Neural progenitor cell (in vitro differentiated cells): ENCODE measurements at regions not wholly inside any gene's neighbourhood (a gene's known extent, or its start where the extent isn't known, plus 50 kb on each side); places are given as distances from the start of the nearest gene placed in this dataset.
"Not testable (repeated sequence)": the region's sequence is repeated elsewhere in the genome, so short reads cannot be mapped to it uniquely, and the experiment has no call there.

ENCODE experiments used
- DNase-seq: peaks from one replicate; pipeline ENCODE4 v3.0.0-alpha.2; 2016; ENCODE audit warnings: low spot score
- H2AFZ ChIP-seq: fragments of 200-600 bp; sonication (generic); replicated peaks from 2 replicates; pipeline ENCODE4 v1.6.1; 2016; ENCODE audit warnings: antibody characterized with exemption
- H3F3A ChIP-seq: fragments of 200-600 bp; sonication (generic); 2 replicates; pipeline ENCODE4 v1.6.1; 2016; ENCODE audit warnings: antibody characterized with exemption, low read depth
- H3K27ac ChIP-seq: fragments of 200-600 bp; sonication (generic); 2 replicates; pipeline ENCODE4 v1.5.1; 2016; ENCODE audit warnings: mild to moderate bottlenecking
- H3K27me3 ChIP-seq: fragments of 200-600 bp; sonication (generic); 2 replicates; pipeline ENCODE4 v1.6.1; 2016; ENCODE audit warnings: mild to moderate bottlenecking, moderate library complexity
- H3K36me3 ChIP-seq: fragments of 200-600 bp; sonication (generic); 2 replicates; pipeline ENCODE4 v1.5.1; 2016
- H3K4me1 ChIP-seq: fragments of 200-600 bp; sonication (generic); 2 replicates; pipeline ENCODE4 v1.6.1; 2016; ENCODE audit warnings: mixed run types
- H3K4me2 ChIP-seq: fragments of 200-600 bp; sonication (generic); 2 replicates; pipeline ENCODE4 v1.6.1; 2016
- H3K4me3 ChIP-seq: fragments of 200-600 bp; sonication (generic); 2 replicates; pipeline ENCODE4 v1.5.1; 2016
- H3K79me2 ChIP-seq: fragments of 200-600 bp; sonication (generic); 2 replicates; pipeline ENCODE4 v1.6.1; 2016; ENCODE audit warnings: low read depth
- H3K9ac ChIP-seq: fragments of 200-600 bp; sonication (generic); 2 replicates; pipeline ENCODE4 v1.6.1; 2016
- H3K9me3 ChIP-seq: fragments of 200-600 bp; sonication (generic); 2 replicates; pipeline ENCODE4 v1.5.1; 2016; ENCODE audit warnings: low read depth
- H4K20me1 ChIP-seq: fragments of 200-600 bp; sonication (generic); 2 replicates; pipeline ENCODE4 v1.6.1; 2016; ENCODE audit warnings: low read depth
- H3K27ac Mint-ChIP-seq: 3 replicates; pipeline ENCODE4 v1.8.0; 2021; ENCODE audit warnings: mixed read lengths
- H3K27me3 Mint-ChIP-seq: 2 replicates; pipeline ENCODE4 v1.8.0; 2022; ENCODE audit warnings: low read depth, mild to moderate bottlenecking, inconsistent platforms, moderate library complexity, mixed read lengths; ENCODE audit not compliant: insufficient read depth
- H3K36me3 Mint-ChIP-seq: 3 replicates; pipeline ENCODE4 v1.8.0; 2021; ENCODE audit warnings: mixed read lengths
- H3K4me1 Mint-ChIP-seq: 3 replicates; pipeline ENCODE4 v1.8.0; 2021; ENCODE audit warnings: mixed read lengths
- H3K4me3 Mint-ChIP-seq: 3 replicates; pipeline ENCODE4 v1.8.0; 2021; ENCODE audit warnings: mild to moderate bottlenecking, moderate library complexity, mixed read lengths
- H3K9me3 Mint-ChIP-seq: 3 replicates; pipeline ENCODE4 v1.8.0; 2020; ENCODE audit warnings: mixed read lengths

DNA sequence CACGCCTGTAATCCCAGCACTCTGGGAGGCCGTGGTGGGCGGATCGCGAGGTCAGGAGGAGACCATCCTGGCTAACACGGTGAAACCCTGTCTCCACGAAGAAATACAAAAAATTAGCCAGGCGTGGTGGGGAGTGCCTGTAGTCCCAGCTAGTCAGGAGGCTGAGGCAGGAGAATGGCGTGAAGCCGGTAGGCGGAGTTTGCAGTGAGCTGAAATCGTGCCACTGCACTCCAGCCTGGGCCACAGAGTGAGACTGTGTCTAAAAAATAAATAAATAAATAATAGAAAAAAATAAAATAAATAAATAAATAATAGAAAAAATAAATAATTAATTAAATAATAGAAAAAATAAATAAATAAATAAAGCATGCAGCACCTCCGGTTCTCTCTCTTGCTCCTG is 480.8 kb downstream of the GOLGA6L6 start:
- not testable (repeated sequence) for H4K20me1 ChIP-seq, H3K4me3 Mint-ChIP-seq

DNA sequence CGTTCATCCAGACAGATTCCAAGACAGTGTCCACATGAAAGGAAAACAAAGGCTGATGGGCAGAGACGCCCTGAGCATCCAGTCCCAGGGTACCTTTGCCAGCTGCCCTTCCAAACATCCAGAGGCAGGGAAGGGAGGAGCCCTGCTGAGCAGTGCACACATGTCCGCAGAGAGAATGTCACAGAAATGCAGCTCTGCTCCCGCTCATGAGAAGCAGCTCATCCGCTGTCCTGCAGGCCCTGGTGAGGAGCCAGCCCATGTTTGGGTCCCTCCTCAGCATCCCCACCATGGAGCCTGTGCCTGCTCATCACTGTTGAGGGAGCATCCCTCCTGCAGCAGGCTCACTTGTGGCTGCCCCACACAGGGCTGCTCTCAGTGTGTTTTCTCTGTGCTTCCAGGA is 484.7 kb downstream of the GOLGA6L6 start:
- H3K9me3 ChIP-seq, H3K27me3 Mint-ChIP-seq, H3K4me2 ChIP-seq, H3K36me3 Mint-ChIP-seq, H3K4me3 Mint-ChIP-seq, H3F3A ChIP-seq, H3K27me3 ChIP-seq, H3K79me2 ChIP-seq, H3K4me1 Mint-ChIP-seq, H3K4me3 ChIP-seq, H3K36me3 ChIP-seq, H3K9me3 Mint-ChIP-seq, H3K4me1 ChIP-seq, H4K20me1 ChIP-seq, DNase-seq, H3K27ac ChIP-seq, H3K9ac ChIP-seq, H2AFZ ChIP-seq, H3K27ac Mint-ChIP-seq: not testable (repeated sequence)

More for the DNA sequence above, 480.8 kb downstream of the GOLGA6L6 start:
- not testable (repeated sequence) for H3K4me1 ChIP-seq, H3K36me3 Mint-ChIP-seq, H3K27me3 ChIP-seq, H3K9me3 Mint-ChIP-seq, H3K27ac Mint-ChIP-seq, H3F3A ChIP-seq, H3K4me3 ChIP-seq, H3K27me3 Mint-ChIP-seq, H2AFZ ChIP-seq, H3K9me3 ChIP-seq, H3K79me2 ChIP-seq, H3K36me3 ChIP-seq, H3K4me2 ChIP-seq, H3K4me1 Mint-ChIP-seq, DNase-seq, H3K27ac ChIP-seq, H3K9ac ChIP-seq

DNA sequence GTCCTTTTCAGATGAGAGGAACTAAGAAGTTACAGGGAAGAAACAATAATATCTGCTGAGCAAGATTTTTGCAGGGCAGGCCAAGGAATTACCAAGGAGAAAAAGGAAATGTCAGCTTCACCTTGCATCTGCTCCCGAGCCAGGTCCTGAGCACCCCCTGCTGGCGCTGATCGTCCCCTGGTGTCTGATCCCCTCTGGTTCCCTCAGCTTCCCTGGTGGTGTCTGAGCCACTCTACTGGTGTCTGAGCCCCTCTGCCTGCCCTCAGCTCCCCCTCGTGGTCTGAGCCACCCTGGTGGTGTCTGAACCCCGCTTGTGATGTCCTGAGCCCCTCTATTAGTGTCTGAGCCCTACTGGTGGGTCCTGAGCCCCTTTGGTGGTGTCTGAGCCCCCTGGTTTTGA is 485.7 kb downstream of the GOLGA6L6 start:
- not testable (repeated sequence) for H2AFZ ChIP-seq, H3K9me3 Mint-ChIP-seq

DNA sequence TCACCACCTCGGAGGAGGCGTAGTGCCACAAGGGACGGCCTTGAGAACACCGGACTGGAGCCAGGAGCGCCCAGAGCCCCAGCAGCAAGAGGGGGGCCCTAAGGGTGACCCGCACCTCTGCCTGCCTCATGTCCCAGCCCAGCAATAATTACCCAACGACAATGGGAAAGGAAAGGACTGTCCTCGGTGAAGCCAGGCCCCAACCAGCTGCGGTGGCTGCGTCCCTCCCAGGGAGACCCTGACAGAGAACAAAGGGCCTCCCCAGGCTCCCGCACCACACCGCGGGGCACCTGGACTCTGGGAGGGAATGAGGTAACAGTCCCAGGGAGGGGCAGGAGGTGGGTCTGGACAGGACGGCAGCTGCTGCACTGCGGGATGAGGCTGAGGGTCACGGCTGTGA is 493.4 kb downstream of the GOLGA6L6 start:
- not testable (repeated sequence) for H3K27me3 Mint-ChIP-seq

More for the DNA sequence above, 485.7 kb downstream of the GOLGA6L6 start:
- H3K79me2 ChIP-seq, H3K9me3 ChIP-seq, H3K4me3 ChIP-seq, H3K4me3 Mint-ChIP-seq, DNase-seq, H3F3A ChIP-seq, H3K27ac Mint-ChIP-seq, H3K27me3 Mint-ChIP-seq, H3K27me3 ChIP-seq, H3K36me3 Mint-ChIP-seq, H3K4me1 Mint-ChIP-seq, H3K27ac ChIP-seq, H3K4me2 ChIP-seq, H3K36me3 ChIP-seq, H4K20me1 ChIP-seq, H3K4me1 ChIP-seq, H3K9ac ChIP-seq: not testable (repeated sequence)

DNA sequence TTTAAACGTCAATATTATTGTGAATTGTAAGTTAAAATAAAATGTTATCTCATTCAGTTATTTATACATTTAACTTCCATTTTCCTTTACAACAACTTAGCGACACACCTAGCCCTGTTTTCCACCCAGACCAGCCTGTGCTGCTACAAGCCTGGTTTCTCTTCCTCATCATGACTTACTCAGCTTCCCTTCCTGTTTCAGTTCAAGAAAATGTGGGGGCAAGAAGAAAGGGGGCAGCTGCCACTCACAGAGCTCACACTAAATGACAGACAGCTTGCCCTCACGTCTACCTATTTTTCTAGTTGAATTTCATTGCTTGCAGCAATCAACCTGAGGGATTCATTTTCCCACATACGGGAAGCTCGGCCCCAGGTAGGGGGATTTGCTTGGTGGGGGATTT is 496.4 kb downstream of the GOLGA6L6 start:
- H3K36me3 Mint-ChIP-seq, H3K4me2 ChIP-seq, H3K27ac ChIP-seq, H3K27me3 ChIP-seq, H2AFZ ChIP-seq, H3K27me3 Mint-ChIP-seq, H3F3A ChIP-seq, H3K36me3 ChIP-seq, H3K79me2 ChIP-seq, H3K27ac Mint-ChIP-seq, H3K9ac ChIP-seq, H3K4me3 Mint-ChIP-seq, H4K20me1 ChIP-seq, H3K4me1 Mint-ChIP-seq, H3K4me1 ChIP-seq, DNase-seq, H3K4me3 ChIP-seq, H3K9me3 Mint-ChIP-seq, H3K9me3 ChIP-seq: not testable (repeated sequence)

More for the DNA sequence above, 493.4 kb downstream of the GOLGA6L6 start:
- H3K4me3 Mint-ChIP-seq, H3K36me3 ChIP-seq, H3K4me1 ChIP-seq, H4K20me1 ChIP-seq, H3K27me3 ChIP-seq, H3F3A ChIP-seq, H3K4me2 ChIP-seq, H3K36me3 Mint-ChIP-seq, H3K9me3 ChIP-seq, H3K27ac Mint-ChIP-seq, H3K9me3 Mint-ChIP-seq, H3K79me2 ChIP-seq, H2AFZ ChIP-seq, H3K27ac ChIP-seq, H3K4me3 ChIP-seq, H3K9ac ChIP-seq, H3K4me1 Mint-ChIP-seq, DNase-seq: not testable (repeated sequence)

DNA sequence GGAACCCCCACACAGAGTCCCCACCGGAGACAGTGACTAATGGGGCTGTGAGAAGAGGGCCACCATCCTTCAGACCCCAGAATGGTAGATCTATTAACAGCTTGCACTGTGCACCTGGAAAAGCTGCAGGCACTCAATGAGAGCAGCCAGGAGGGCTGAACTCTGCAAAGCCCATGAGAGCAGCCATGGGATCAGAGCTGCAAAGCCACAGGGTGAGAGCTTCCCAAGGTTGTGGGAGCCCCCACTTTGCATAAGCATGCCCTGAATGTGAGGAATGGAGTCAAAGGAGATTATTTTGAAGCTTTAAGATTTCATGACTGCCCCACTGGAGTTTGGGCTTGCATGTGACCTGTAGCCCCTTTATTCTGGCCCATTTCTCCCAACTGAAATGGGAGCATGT is 500.9 kb downstream of the GOLGA6L6 start:
- H3K9me3 Mint-ChIP-seq, result peaks cover 12% of the 10 kb centered on the region
- H3K4me1 ChIP-seq, H3K4me3 Mint-ChIP-seq, H3K27me3 Mint-ChIP-seq, H3K27ac Mint-ChIP-seq, H2AFZ ChIP-seq, H3F3A ChIP-seq, H3K79me2 ChIP-seq, H3K36me3 Mint-ChIP-seq, H3K9me3 ChIP-seq, H3K4me3 ChIP-seq, H3K27ac ChIP-seq, H3K27me3 ChIP-seq, H3K36me3 ChIP-seq, H3K9ac ChIP-seq, DNase-seq, H3K4me1 Mint-ChIP-seq, H3K4me2 ChIP-seq, H4K20me1 ChIP-seq: not testable (repeated sequence)

DNA sequence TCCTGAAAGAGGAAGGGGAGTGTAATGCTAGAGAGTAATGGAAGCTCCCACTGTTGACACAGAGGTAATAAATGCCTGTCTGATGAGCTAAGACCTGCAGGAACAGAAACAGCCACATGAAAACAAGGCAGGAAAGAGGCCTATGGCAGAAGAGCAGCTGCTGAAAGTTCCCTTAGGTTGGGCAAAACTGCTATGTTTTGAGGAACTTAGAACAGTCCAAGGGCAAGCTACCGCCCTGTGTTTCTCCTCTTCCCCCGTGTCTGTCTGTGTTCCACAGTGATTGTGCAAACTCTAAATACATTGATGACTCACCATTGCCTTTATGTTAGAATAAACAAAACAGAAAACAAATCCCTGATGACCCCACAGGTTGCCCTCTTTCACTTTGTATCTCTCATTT is 516.6 kb downstream of the GOLGA6L6 start:
- not testable (repeated sequence) for DNase-seq, H3K4me2 ChIP-seq, H3K4me3 ChIP-seq, H2AFZ ChIP-seq, H3K27me3 ChIP-seq, H3K36me3 Mint-ChIP-seq, H3K9me3 Mint-ChIP-seq, H3K27ac Mint-ChIP-seq, H3K4me1 ChIP-seq, H3K9me3 ChIP-seq, H3K36me3 ChIP-seq, H4K20me1 ChIP-seq, H3K4me1 Mint-ChIP-seq, H3K27me3 Mint-ChIP-seq, H3K27ac ChIP-seq, H3F3A ChIP-seq, H3K9ac ChIP-seq, H3K79me2 ChIP-seq, H3K4me3 Mint-ChIP-seq

DNA sequence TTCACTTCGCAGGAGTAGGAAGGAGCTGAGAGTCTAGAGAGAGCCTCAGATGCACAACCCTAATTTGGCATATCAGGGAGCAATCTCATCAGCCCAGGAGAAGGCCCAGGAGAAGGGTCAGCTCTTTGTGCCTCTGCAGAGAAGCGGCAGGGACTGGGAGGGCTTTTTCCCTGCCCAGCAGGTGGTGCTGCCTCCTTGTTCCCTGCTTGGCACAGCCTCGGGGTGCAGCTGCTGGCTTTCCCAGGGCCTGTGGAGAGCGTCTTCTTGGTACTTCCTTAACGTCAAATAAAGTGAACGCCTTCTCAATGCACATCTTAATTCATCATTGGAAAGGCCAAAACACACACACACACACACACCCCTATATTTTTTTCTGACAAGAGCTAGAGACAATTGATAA is 519.3 kb downstream of the GOLGA6L6 start:
- H3K9ac ChIP-seq, H3K4me1 ChIP-seq, H3K27me3 Mint-ChIP-seq, H4K20me1 ChIP-seq, H3K9me3 ChIP-seq, H3K4me3 ChIP-seq, H2AFZ ChIP-seq, H3K4me2 ChIP-seq, H3K36me3 ChIP-seq, H3F3A ChIP-seq, H3K4me3 Mint-ChIP-seq, H3K27me3 ChIP-seq, H3K27ac Mint-ChIP-seq, H3K36me3 Mint-ChIP-seq, H3K4me1 Mint-ChIP-seq, H3K27ac ChIP-seq, H3K9me3 Mint-ChIP-seq, DNase-seq, H3K79me2 ChIP-seq: not testable (repeated sequence)

DNA sequence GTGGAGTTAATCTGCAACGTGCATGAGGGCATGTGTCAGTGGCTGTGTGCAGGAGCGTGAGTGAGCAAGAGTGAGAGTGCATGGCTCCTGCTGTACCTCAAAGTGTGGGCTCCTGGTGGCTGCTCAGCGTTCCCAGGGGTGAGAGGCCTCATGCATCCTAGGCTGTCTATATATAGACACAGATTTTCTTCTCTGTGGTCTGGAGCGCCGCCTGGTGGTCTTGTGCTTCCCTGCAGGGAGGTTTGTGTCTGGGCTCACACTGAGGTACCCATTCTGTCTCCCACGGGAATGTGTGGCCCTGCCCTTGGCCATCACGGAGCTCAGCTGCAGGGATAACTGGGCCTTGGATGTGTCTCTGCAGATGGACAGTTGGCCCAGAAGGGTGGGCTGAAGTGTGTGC is 520.2 kb downstream of the GOLGA6L6 start:
- not testable (repeated sequence) for H3K4me3 Mint-ChIP-seq, H3K36me3 ChIP-seq, H3K36me3 Mint-ChIP-seq, H3K9me3 ChIP-seq, H3K27me3 Mint-ChIP-seq, H3F3A ChIP-seq, H3K4me1 Mint-ChIP-seq, H2AFZ ChIP-seq, H3K27me3 ChIP-seq, H3K4me3 ChIP-seq, DNase-seq, H3K9ac ChIP-seq, H3K27ac Mint-ChIP-seq, H3K9me3 Mint-ChIP-seq, H3K4me1 ChIP-seq, H3K79me2 ChIP-seq, H3K27ac ChIP-seq, H3K4me2 ChIP-seq, H4K20me1 ChIP-seq
